Subcutaneous abdominal adipose tissue (tissue), 5 donors: ENCODE measurements at regions not wholly inside any gene's neighbourhood (a gene's known extent, or its start where the extent isn't known, plus 50 kb on each side); places are given as distances from the start of the nearest gene placed in this dataset.

Experiments used
- H3K27ac ChIP-seq: one replicate; pipeline ENCODE4 v1.7.0; 2013; ENCODE audit warnings: low read depth, mild to moderate bottlenecking, inconsistent platforms, low read length, moderate library complexity
- H3K27me3 ChIP-seq, 5 donors: one replicate each; pipeline ENCODE4 v1.7.0; 2013; ENCODE audit warnings: low read length in 5 of 5, inconsistent platforms in 1 of 5; ENCODE audit not compliant: control insufficient read depth in 5 of 5, insufficient read depth in 4 of 5
- H3K36me3 ChIP-seq, 5 donors: one replicate each; pipeline ENCODE4 v1.7.0; 2013; ENCODE audit warnings: low read length in 5 of 5; ENCODE audit not compliant: control insufficient read depth in 5 of 5, insufficient read depth in 5 of 5
- H3K4me1 ChIP-seq, 5 donors: one replicate each; pipeline ENCODE4 v1.7.0; 2013; ENCODE audit warnings: low read length in 5 of 5, mild to moderate bottlenecking in 3 of 5, moderate library complexity in 1 of 5; ENCODE audit not compliant: control insufficient read depth in 5 of 5, insufficient read depth in 5 of 5
- H3K4me3 ChIP-seq, 5 donors: one replicate each; pipeline ENCODE4 v1.7.0; 2013; ENCODE audit warnings: low read length in 5 of 5, low read depth in 1 of 5
- H3K9ac ChIP-seq, 5 donors: one replicate each; pipeline ENCODE4 v1.7.0; 2013; ENCODE audit warnings: low read length in 5 of 5, mild to moderate bottlenecking in 4 of 5, moderate library complexity in 3 of 5
- H3K9me3 ChIP-seq, 5 donors: one replicate each; pipeline ENCODE4 v1.7.0; 2013; ENCODE audit warnings: low read length in 5 of 5; ENCODE audit not compliant: control insufficient read depth in 5 of 5
- donor health status: healthy.
- donor health status: healthy.
- donor health status: healthy.
- donor health status: healthy.
- donor health status: healthy.

GRCh38 chr9:117473293-117473692 lies 58.4 kb upstream of the ASTN2 start:
- Histone ChIP-seq H3K4me3 (no peak overlapping the region), H3K36me3 (no peaks in the 10 kb centered on the region), H3K9ac (no peak overlapping the region), H3K9me3 (no peaks in the 10 kb centered on the region), H3K27me3 (no peaks in the 10 kb centered on the region), H3K27ac (no peak overlapping the region), H3K4me1 (no peaks in the 10 kb centered on the region)

GRCh38 chr9:117470902-117471301 lies 56.0 kb upstream of the ASTN2 start:
- no peaks in the 10 kb centered on the region for H3K4me1 ChIP-seq
- H3K9me3 ChIP-seq, result no peaks in the 10 kb centered on the region
- H3K4me3 ChIP-seq, result no peak overlapping the region
- H3K9ac ChIP-seq, result no peak overlapping the region
- H3K36me3 ChIP-seq, result no peaks in the 10 kb centered on the region
- H3K27ac ChIP-seq, result no peak overlapping the region
- no peaks in the 10 kb centered on the region for H3K27me3 ChIP-seq

DNA sequence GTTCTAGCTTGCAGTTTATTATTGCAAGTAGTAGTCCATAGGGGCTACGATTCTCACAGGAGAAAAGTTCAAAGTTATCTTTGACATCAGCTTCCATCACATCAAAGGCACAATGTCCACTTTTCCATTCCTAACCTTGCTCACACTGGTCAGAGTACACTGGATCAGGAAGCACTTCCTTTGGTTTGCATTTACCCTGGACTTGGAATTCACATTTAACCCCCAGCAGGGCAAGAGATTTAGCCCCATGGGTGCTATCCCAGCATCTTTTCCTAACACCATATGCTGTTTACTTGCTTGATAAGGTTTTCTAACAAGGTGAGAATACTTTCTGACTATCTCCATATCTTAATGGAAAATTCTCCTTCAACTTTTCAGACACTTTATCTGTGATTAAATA lies 55.6 kb upstream of the ASTN2 start:
- H3K9ac ChIP-seq, result no peak overlapping the region

GRCh38 chr9:117466111-117466510 lies 51.3 kb upstream of the ASTN2 start:
- H3K27ac ChIP-seq, result no peak overlapping the region

More for the DNA sequence above, 55.6 kb upstream of the ASTN2 start:
- Histone ChIP-seq H3K9me3 (no peaks in the 10 kb centered on the region), H3K27me3 (no peaks in the 10 kb centered on the region), H3K4me3 (no peak overlapping the region), H3K36me3 (no peaks in the 10 kb centered on the region), H3K27ac (no peak overlapping the region), H3K4me1 (no peaks in the 10 kb centered on the region)

GRCh38 chr9:117465706-117466105 lies 50.8 kb upstream of the ASTN2 start:
- no peaks in the 10 kb centered on the region for H3K9me3 ChIP-seq
- H3K4me3 ChIP-seq, result no peak overlapping the region

More at GRCh38 chr9:117466111-117466510, 51.3 kb upstream of the ASTN2 start:
- no peak overlapping the region for H3K9ac ChIP-seq
- H3K36me3 ChIP-seq, result no peaks in the 10 kb centered on the region
- no peaks in the 10 kb centered on the region for H3K4me1 ChIP-seq
- H3K9me3 ChIP-seq, result no peaks in the 10 kb centered on the region
- H3K27me3 ChIP-seq, result peaks cover 0 to 9% (median 0%) of the 10 kb centered on the region in 5 donors
- no peak overlapping the region for H3K4me3 ChIP-seq

GRCh38 chr9:117464941-117465616 lies 50.2 kb upstream of the ASTN2 start:
- Histone ChIP-seq H3K9ac (no peak overlapping the region), H3K4me1 (no peaks in the 10 kb centered on the region), H3K27ac (no peak overlapping the region), H3K27me3 (peaks cover 0 to 9% (median 0%) of the 10 kb centered on the region in 5 donors), H3K4me3 (no peak overlapping the region), H3K9me3 (no peaks in the 10 kb centered on the region), H3K36me3 (no peaks in the 10 kb centered on the region)

More at GRCh38 chr9:117465706-117466105, 50.8 kb upstream of the ASTN2 start:
- no peak overlapping the region for H3K27ac ChIP-seq
- H3K9ac ChIP-seq, result no peak overlapping the region
- peaks cover 0 to 9% (median 0%) of the 10 kb centered on the region in 5 donors for H3K27me3 ChIP-seq
- no peaks in the 10 kb centered on the region for H3K4me1 ChIP-seq
- no peaks in the 10 kb centered on the region for H3K36me3 ChIP-seq
